T47D (cell line): ENCODE measurements at regions not wholly inside any gene's neighbourhood (a gene's known extent, or its start where the extent isn't known, plus 50 kb on each side); places are given as distances from the start of the nearest gene placed in this dataset.

Experiments
- DNase-seq, 2 experiments: peaks; one replicate each; pipeline versions ENCODE4 v3.0.0 to v3.0.0-alpha.2; 2011 to 2012; ENCODE audit warnings: low read depth in 1 of 2, low spot score in 1 of 2
- JUND ChIP-seq: IDR thresholded peaks from 2 replicates; pipeline ENCODE4 v1.6.1; 2012; ENCODE audit warnings: low read depth
- in situ Hi-C: cut with HindIII; loops from 2 replicates; pipeline ENCODE4 v1.10.0; 2016; ENCODE audit warnings: low sequenced_read_pairs, low pct_unique_long_range_greater_than_20kb

- DNase-seq, result no peak
- in situ Hi-C loops, result no loop called here
- TF ChIP-seq JUND, result no peak
Measured at GRCh38 chr3:13219902-13220296, 146.7 kb upstream of the IQSEC1 start.

- no peak for DNase-seq
- in situ Hi-C loops, result no loop called here
- no peak for TF ChIP-seq JUND
Measured at GRCh38 chr3:13219077-13219901, 146.1 kb upstream of the IQSEC1 start.

- in situ Hi-C loops, result no loop called here
- DNase-seq, result no peak
- no peak for TF ChIP-seq JUND
Measured at GRCh38 chr3:13218541-13218908, 145.3 kb upstream of the IQSEC1 start.

GRCh38 chr3:13217736-13218540 lies 144.7 kb upstream of the IQSEC1 start:
- DNase-seq, result peak; percentile 62 to 70
- no peak for TF ChIP-seq JUND
- in situ Hi-C loops, result no loop called here

- DNase-seq, result no peak
- TF ChIP-seq JUND, result no peak
- in situ Hi-C loops, result no loop called here
Measured at GRCh38 chr3:13217253-13217652, 144.0 kb upstream of the IQSEC1 start.

GRCh38 chr3:13215940-13216546 lies 142.8 kb upstream of the IQSEC1 start:
- DNase-seq, result peak; percentile 59 to 94
- in situ Hi-C loops, result no loop called here
- no peak for TF ChIP-seq JUND

GRCh38 chr3:13214847-13215472 lies 141.7 kb upstream of the IQSEC1 start:
- no peak for TF ChIP-seq JUND
- in situ Hi-C loops, result no loop called here
- DNase-seq, result no peak

GRCh38 chr3:13213911-13214846 lies 140.9 kb upstream of the IQSEC1 start:
- in situ Hi-C loops, result no loop called here
- no peak for TF ChIP-seq JUND
- no peak for DNase-seq

GRCh38 chr3:13213490-13213889 lies 140.3 kb upstream of the IQSEC1 start:
- no peak for DNase-seq
- in situ Hi-C loops, result no loop called here
- no peak for TF ChIP-seq JUND

GRCh38 chr3:13211605-13212210 lies 138.5 kb upstream of the IQSEC1 start:
- no peak for TF ChIP-seq JUND

GRCh38 chr3:13210221-13210975 lies 137.2 kb upstream of the IQSEC1 start:
- in situ Hi-C loops, result no loop called here
- no peak for DNase-seq
- no peak for TF ChIP-seq JUND

More at GRCh38 chr3:13211605-13212210, 138.5 kb upstream of the IQSEC1 start:
- in situ Hi-C loops, result no loop called here
- DNase-seq, result no peak
